HG03108 (cell line): ENCODE measurements at regions not wholly inside any gene's neighbourhood (a gene's known extent, or its start where the extent isn't known, plus 50 kb on each side); places are given as distances from the start of the nearest gene placed in this dataset.
A peak's percentile ranks its signal among the peaks of the same experiment; 100 is the strongest.

Source experiments
- ATAC-seq: cut with Tn5 transposase; IDR thresholded peaks from one replicate; pipeline ENCODE4 v1.9.1; 2021; ENCODE audit warnings: moderate library complexity; ENCODE audit not compliant: unreplicated experiment

- peak; percentile 69 for ATAC-seq
Observed at GRCh38 chr14:50038398-50039119, 77.8 kb downstream of the VCPKMT start.

GRCh38 chr14:50039120-50039517, 77.3 kb downstream of the VCPKMT start:
- no peak for ATAC-seq

GRCh38 chr14:50039734-50040400, 76.5 kb downstream of the VCPKMT start:
- no peak for ATAC-seq

GRCh38 chr14:50040401-50040775, 76.0 kb downstream of the VCPKMT start:
- ATAC-seq: peak; percentile 23

- ATAC-seq: no peak
Observed at GRCh38 chr14:50040895-50041465, 75.4 kb downstream of the VCPKMT start.

- ATAC-seq: no peak
Observed at GRCh38 chr14:50041980-50042379, 74.4 kb downstream of the VCPKMT start.

- ATAC-seq: no peak
Observed at GRCh38 chr14:50044042-50044651, 72.2 kb downstream of the VCPKMT start.

- peak; percentile 73 for ATAC-seq
Observed at GRCh38 chr14:50045039-50045711, 71.2 kb downstream of the VCPKMT start.

GRCh38 chr14:50045837-50046236, 70.5 kb downstream of the VCPKMT start:
- no peak for ATAC-seq

- peak; percentile 76 for ATAC-seq
Observed at GRCh38 chr14:50047274-50047676, 69.1 kb downstream of the VCPKMT start.

- no peak for ATAC-seq
Observed at GRCh38 chr14:50049093-50049492, 67.3 kb downstream of the VCPKMT start.

GRCh38 chr14:50049703-50050570, 66.4 kb downstream of the VCPKMT start:
- no peak for ATAC-seq

- ATAC-seq: no peak
Observed at GRCh38 chr14:50051106-50051505, 65.3 kb downstream of the VCPKMT start.

- ATAC-seq: no peak
Observed at GRCh38 chr14:50051706-50052105, 64.7 kb downstream of the VCPKMT start.

GRCh38 chr14:50052517-50052916, 63.9 kb downstream of the VCPKMT start:
- ATAC-seq: no peak

GRCh38 chr14:50053935-50054334, 62.4 kb downstream of the VCPKMT start:
- no peak for ATAC-seq

- no peak for ATAC-seq
Observed at GRCh38 chr14:50055461-50056228, 60.7 kb downstream of the VCPKMT start.

GRCh38 chr14:50056435-50056834, 59.9 kb downstream of the VCPKMT start:
- ATAC-seq: no peak

GRCh38 chr14:50057331-50057730, 59.0 kb downstream of the VCPKMT start:
- ATAC-seq: no peak

- ATAC-seq: no peak
Observed at GRCh38 chr14:50058113-50058512, 58.3 kb downstream of the VCPKMT start.
